ENCODE measurements at regions not wholly inside any gene's neighbourhood (a gene's known extent, or its start where the extent isn't known, plus 50 kb on each side); places are given as distances from the start of the nearest gene placed in this dataset.
"Not testable (repeated sequence)": the region's sequence is repeated elsewhere in the genome, so short reads cannot be mapped to it uniquely, and the experiment has no call there.

- DNase-seq: not testable (repeated sequence)
Measured at GRCh38 chr16:31745098-31745497, 128.5 kb upstream of the ZNF267 start.

DNA sequence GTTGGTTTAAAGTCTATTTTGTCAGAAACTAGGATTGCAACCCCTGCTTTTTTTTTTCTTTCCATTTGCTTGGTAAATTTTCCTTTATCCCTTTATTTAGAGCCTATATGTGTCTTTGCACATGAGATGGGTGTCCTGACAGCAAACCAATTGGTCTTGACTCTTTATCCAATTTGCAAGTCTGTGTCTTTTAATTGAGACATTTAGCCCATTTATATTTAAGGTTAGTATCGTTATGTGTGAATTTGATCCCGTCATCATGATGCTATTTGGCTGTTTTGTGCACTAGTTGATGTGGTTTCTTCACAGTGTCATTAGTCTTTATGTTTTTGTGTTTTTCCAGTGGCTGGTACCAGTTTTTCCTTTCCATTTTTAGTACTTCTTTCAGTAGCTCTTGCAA is 127.7 kb upstream of the ZNF267 start:
- no peak for DNase-seq

- DNase-seq: no peak
Measured at GRCh38 chr16:31754998-31755615, 118.5 kb upstream of the ZNF267 start.

GRCh38 chr16:31764103-31764502 is 109.5 kb upstream of the ZNF267 start:
- DNase-seq: no peak

GRCh38 chr16:31767267-31767666 is 106.3 kb upstream of the ZNF267 start:
- no peak for DNase-seq

DNA sequence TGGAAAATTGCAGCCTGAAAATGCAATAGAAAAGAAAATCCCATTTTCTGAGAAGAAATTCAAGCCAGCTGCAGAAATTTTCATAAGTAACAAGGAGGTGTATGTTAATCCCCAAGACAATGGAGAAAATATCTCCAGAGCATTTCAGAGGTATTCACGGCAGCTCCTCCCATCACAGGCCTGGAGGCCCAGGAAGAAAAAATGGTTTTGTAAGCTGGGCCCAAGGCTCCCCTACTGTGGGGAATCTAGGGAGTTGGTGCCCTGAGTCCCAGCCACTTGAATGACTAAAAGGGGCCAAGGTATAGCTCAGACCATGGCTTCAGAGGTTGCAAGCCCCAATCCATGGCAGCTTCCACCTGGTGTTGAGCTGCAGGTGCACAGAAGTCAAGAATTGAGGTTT is 93.3 kb upstream of the ZNF267 start:
- no peak for DNase-seq

- no peak for DNase-seq
Measured at GRCh38 chr16:31785126-31785525, 88.5 kb upstream of the ZNF267 start.

DNA sequence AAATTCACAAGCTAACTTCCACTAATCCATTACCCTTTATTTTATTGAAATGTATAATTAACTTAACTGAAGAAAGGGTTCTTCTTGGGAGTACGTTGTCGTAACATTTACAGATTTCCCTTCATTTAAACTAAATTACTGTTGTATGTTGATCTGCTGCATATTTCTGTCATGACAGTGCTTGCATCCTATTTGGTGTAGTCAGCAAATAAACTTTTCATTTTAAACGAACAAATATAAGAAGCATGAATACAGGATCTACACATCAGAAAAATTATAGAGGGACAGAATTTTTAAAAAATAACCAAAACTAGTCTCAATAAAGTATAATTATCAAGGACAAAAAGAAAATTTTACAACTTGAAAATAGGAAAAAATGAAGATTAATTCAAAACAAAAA is 66.5 kb upstream of the ZNF267 start:
- DNase-seq: no peak

GRCh38 chr16:31810863-31811262 is 62.7 kb upstream of the ZNF267 start:
- no peak for DNase-seq

DNA sequence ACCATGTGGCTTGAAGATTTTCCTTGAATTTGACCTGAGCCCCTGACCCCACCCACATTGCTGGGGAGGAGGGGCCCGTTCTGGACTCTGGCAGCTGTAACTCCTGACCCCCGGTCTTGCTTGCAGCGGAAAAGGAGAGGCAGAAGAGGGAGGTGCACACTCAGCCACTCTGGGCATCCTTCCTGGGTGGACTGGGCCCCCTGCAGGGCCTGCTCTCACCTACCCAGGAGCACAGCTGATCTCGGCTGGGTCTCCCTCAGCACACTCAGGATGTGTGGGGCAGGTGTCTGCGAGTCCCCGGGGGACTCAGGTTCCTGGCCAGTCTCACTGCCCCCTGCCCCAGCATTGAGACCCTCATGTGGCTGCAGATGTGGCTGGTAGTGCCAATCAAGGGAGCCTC is 57.5 kb upstream of the ZNF267 start:
- DNase-seq: not testable (repeated sequence)

DNA sequence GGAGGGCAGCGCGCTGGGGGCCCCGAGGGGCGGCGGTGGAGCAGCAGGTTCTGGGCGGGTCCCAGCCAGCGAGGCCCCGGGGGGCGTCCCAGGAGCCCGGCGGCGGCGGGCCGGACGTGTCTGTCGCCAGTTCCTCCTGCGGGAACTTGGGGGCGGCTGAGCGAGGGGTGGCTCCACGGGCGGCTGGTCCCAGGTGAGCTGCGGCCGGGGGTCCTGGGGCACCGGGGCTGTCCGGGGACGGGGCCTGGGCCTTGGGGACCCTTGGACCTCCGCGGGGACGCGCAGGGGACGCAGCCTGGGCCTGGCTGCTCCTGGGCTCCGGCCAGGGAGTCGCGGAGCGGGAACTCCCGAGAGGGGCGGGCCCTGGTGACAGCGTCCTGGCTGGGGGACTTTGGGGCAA is 54.2 kb upstream of the ZNF267 start:
- DNase-seq: no peak

DNA sequence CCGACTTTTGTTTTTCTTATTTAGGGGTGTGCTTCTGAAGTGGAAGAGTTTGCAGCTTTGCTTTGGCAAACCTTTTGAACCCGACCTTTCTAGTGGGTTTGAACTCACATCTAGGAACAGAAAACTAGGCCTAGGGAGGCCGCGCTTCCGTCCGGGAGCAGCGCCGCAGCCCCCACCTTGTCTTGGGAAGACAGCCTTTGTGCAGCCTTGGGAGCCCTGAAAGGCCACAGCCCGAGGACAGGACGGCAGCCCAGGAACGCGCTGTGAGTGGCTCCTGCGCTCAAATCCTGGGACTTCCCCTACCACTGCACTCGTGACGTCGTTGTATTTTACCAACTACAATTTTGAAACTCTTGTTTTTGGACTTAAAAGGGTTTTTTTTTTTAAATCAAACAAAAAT is 53.7 kb upstream of the ZNF267 start:
- DNase-seq: no peak
